ENCODE measurements at regions not wholly inside any gene's neighbourhood (a gene's known extent, or its start where the extent isn't known, plus 50 kb on each side); places are given as distances from the start of the nearest gene placed in this dataset.

GRCh38 chr2:188219541-188219940, 72.1 kb upstream of the GULP1 start:
- DNase-seq (ENCODE audit: low read depth): no peak

- DNase-seq (ENCODE audit: low read depth): no peak
These were observed 71.1 kb upstream of the GULP1 start for GRCh38 chr2:188220535-188220934.

- DNase-seq (ENCODE audit: low read depth): no peak
These were observed 64.0 kb upstream of the GULP1 start for GRCh38 chr2:188227713-188228112.

GRCh38 chr2:188235364-188235763, 56.3 kb upstream of the GULP1 start:
- no peak for DNase-seq (ENCODE audit: low read depth)

- DNase-seq (ENCODE audit: low read depth): no peak
These were observed 53.3 kb upstream of the GULP1 start for GRCh38 chr2:188238386-188238785.

All from GM04503 (cell line).